Dedifferentiated amniotic fluid mesenchymal stem cell (primary cell): ENCODE measurements at regions not wholly inside any gene's neighbourhood (a gene's known extent, or its start where the extent isn't known, plus 50 kb on each side); places are given as distances from the start of the nearest gene placed in this dataset.
"Not testable (repeated sequence)": the region's sequence is repeated elsewhere in the genome, so short reads cannot be mapped to it uniquely, and the experiment has no call there.

Experiments used
- DNase-seq: peaks from one replicate; pipeline ENCODE4 v3.0.0-alpha.2; 2016; ENCODE audit errors: extremely low spot score

DNA sequence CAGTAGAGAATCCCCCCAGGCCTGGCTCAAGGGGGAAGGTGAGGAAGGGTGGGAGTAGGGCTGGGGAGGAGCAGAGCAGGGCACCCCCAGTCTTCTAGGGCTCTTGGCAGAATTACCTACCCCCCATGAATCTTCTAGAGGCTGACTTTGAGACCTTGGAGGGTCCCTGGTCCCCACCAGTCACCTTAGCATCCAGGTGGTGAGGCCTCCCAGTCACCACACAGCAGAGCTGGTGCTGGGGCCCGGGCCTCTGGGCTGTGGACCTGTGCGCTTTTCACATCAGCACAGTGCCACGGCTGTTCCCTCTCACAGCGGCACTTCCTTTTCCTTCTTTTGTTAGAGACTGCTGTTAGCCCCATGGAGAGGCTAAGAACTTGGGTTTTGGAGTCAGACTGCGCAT is 148.6 kb upstream of the PITX1 start:
- no peak for DNase-seq

DNA sequence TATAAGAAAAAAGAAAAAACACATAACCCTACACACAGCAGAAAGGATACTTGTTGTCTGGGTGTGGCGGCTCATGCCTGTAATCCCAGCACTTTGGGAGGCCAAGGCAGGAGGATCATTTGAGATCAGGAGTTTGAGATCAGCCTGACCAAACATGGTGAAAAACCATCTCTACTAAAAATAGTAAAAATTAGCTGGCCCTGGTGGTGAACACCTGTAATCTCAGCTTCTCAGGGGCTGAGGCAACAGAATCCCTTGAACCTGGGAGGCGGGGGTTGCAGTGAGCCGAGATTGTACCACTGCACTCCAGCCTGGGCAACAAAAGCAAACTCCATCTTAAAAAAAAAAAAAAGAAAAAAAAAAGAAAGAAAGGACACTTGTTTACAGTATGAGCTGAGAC is 147.6 kb upstream of the PITX1 start:
- DNase-seq = no peak

DNA sequence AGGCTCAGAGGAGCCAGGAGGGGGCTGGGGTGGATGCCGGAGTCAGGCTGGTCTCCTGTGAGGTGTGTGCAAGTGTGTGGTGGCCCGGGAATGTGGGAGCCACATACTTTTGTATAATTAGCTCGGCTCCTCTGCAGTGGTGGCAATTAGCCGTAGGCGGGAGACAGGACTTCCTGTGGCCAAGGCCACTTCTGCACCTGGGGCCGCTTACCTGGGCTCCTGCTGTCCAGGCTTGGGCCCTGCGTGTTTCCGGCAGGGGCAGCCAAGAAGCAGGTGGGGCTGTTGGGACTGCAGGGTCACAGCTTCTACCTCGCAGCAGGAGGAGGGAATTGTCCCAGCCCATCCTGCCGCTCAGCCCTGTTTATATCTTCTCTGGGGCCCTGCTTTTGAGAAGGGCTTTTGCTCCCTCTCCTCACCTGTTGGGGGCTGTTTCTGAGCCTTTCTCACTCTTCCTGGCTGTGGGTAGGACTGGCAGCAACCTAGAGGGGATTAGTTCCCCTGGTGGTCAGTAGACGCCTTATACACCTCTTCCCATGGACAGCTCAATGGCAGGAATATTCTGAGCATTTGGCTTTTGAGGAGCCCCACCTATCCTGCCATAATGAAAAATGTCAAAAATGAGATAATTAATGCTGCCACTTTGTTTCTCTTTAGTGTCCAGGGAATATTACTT is 145.4 kb upstream of the PITX1 start:
- DNase-seq = no peak

DNA sequence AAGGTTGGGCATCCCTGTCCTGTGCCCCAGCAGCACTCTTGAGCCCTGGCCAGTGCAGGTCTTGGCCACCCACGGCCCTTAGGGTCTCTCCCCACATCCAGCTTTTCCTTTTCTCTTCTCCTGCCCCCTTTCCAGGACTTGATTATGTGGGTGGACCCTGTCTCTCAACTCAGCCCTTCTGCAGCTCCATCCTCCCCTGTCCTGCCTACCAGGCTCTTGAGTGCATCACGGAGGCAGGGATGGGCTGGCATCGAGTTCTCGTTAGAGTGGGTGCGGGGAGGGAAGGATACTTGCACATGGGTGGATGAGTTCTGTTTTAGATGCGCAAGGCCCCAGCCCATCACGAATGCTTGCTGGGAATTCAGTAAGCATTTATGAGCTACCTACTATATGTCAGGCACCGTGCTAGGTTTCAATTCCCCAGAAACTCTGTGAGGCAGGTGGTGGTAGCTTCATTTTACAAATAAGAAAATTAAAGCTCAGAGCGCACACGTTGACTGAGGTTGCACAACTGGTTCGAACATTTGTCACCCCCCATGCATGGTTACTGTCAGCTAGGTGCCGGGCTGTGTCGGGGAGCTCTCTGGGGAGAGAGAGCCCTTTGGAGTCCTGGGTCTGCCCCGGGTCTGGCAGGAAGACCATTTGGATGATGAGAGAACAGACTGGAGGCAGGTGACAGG is 144.6 kb upstream of the PITX1 start:
- DNase-seq = no peak

DNA sequence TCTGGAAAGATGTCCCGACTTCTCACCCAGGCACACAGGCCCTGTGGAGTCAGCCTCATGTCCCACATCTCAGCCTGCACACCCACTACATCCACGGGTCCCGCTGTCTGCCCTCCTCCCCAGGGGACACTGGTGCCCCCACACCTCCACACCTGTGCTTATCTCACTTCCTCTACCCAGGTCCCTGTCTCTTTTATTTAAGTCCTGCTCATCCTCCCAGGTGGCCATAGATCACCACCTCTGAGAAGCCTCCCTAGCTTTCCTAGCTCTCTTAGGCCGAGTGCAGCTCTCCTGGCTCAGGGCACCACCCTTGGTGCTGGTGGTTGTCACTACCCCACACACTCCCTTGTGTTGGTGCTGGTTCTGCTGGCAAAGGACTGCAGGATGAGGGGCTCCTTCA is 143.6 kb upstream of the PITX1 start:
- no peak for DNase-seq

DNA sequence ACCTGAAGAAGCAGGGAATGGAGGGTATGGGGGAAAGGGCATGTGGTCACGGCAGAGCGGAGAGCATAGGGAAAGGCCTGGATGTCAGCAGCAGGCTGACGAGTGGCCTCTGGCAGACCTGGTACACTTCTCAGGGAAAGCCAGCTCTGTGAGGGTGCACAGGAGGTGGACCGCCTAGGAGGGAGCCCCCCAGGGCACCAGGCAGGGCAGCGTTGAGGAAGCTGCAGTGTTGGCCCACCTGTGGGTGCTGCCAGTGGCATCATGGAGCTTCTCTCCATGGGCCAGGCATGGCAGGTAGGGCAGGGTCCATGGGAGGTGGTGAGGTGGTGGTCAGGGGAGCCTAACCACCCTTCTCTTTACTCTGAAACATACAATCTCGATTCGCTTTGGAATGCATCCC is 143.0 kb upstream of the PITX1 start:
- DNase-seq = no peak

DNA sequence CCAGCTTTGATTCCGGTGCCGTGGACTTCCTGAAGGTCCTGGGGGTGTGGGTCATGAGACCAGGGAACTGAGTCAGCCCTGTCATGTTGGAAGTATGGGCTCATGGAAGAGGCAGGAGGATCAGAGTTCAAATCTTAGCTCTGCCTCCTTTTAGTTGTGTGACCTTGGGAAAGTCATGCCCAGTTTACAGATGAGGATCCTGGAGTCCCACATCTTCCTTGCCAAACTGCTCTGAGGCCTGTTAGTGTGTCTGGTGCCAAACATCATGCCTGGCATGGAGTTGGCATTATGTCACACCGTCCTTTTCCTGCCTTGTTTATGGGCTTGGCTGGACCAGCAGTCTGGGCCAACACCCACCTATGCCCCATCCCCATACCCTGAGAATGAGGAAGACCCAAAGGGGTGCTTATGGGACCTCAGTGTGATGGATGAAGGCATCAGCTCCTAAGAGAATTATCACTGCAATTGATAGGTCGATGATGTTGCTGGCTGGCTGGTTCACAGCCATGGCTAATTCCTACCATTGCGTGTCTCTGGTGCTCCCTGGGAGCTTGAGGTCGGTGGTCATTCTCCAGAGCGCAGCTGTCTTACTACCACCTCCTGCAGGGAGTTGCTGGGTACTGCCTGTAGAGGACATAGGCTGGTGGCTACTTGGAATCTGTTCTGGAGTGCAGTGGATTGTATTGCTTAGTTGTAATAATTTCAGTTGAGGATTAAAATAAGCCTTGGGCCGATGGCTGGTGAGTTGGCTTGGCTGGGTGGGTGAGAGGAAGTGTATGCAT is 140.5 kb upstream of the PITX1 start:
- no peak for DNase-seq

DNA sequence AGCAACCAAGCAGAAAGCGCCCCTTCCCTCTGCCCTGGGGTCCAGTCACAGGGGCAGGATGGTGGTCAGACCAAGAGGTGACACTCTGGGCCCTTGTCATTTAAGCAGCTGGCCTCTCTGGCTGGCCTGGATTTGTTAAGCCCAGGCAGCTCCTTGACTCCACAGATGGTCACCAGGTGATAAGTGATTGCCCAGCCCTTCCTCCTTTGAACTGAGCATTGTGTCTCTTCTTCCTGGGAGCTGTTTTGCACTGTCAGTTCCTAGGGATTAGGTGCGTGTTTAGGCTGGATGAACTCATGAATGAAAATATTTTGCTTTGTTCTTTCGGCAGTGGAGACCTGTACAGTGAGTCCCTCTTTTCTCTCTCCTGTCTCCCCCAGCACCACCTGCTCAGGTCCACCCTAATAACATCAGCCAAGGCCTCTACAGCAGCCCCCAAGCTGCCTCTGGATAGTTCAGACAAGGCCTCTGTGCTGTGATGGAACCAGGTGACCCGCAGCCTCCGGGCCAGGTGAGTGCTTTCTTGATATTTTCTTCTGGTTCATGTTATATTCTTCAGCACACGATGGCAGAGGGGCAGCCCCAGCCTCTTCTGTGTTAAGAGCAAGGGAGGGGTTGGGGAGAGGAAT is 139.7 kb upstream of the PITX1 start:
- DNase-seq = no peak

DNA sequence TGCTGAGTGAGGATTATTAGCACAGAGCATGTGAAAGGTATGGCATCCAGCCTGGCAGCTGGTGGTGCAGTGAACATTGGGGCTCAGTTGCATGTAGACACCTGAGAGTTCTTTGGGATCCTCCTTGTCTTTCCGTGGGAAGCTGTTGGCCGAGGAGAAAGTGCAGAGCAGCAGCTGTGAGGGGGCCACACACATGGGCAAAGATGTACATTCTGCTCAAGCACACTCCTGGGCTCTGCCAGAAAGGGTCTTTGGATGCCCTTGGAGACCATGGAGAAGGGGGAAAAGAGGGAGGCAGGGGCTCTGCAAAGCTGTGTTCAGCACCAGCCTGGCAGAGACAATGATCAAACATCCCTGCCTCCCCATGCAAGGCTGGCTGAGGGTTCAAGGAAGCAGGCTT is 138.7 kb upstream of the PITX1 start:
- no peak for DNase-seq

DNA sequence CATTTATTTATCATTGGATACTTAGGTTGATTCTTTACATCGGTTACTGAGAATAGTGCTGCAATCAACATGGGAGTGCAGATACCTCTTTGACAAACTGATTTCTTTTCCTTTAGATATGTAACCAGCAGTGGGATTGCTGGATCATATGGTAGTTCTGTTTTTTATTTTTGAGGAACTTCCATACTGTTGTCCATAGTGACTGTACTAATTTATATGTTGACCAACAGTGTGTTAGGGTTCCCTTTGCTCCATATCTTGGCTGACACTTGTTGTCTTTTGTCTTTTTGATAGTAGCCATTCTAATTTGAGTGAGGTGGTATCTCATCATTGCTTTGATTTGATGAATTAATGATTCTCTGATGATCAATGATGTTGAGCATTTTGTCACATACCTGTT is 137.3 kb upstream of the PITX1 start:
- no peak for DNase-seq

DNA sequence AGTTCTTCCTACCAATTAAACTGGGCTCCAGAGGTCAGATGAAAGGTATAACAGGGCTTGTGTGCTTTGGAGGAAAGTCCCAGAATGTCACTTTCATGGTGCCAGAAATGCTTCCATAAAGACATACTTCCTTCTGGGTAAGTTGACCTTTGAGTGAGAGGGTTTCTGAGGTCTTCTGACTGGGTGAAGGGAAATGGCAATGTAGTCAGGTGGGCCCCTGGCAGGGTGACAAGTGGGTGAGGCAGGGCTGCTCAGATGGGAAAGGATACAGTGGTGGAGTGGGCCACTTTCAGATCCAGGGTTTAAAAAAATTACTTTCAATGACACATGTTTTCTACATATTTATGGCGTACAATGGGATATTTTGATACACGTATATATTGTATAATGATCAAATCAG is 136.5 kb upstream of the PITX1 start:
- no peak for DNase-seq

DNA sequence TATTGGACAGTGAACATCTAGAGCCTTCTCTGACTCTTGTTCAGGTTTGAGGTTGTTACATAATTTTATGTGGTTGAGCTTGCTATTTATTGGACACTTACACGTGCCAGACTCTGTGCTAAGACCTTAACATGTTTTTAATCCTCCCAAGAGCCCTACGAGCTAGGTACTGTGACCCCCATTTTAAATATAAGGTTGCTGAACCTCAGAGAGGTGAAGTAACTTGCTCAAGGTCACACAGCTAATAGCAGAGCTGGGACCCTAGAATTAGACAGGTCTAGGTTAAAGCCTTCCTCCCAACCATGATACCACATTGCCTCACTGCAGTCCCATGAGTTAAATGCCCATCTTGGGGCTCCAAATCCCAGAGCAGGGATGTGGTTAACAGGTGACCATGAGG is 135.7 kb upstream of the PITX1 start:
- DNase-seq = no peak

DNA sequence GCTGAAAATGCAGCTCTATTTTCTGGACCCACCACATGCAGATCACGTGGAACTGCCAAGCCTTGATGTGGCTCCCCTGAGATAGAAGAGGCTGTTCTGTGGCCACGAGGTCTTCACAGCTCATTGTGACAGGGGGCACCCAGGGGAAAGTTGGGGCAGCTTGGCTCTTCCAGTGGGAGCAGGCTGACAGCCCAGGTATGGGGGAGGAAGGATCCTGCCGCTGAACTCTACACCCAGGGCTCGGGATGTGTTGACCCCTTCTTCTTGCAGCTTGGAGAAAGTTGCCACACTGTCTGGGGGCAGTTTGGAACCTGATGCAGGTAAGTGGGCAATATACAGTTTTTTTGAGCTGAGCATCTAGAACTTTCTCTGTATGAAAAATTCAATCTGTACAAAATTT is 133.6 kb upstream of the PITX1 start:
- DNase-seq = no peak

DNA sequence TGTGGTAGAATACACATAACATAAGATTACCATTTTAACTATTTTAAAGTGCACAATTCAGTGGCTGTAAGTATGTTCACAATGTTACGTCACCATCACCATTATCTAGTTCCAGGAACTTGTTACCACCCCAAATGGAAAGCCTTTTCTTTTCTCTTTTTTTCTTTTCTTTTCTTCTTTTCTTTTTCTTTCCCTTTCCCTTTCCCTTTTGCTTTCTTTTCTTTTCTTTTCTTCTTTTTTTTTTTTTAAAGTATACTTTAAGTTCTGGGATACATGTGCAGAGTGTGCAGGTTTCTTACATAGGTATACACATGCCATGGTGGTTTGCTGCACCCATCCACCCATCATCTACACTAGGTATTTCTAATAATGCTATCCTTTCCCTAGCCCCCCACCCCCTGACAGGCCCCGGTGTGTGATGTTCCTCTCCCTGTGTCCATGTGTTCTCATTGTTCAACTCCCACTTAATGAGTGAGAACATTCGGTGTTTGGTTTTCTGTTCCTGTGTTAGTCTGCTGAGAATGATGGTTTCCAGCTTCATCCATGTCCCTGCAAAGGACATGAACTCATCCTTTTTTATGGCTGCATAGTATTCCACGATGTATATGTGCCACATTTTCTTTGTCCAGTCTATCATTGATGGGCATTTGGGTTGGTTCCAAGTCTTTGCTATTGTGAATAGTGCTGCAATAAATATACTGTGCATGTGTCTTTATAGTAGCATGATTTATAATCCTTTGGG is 131.0 kb upstream of the PITX1 start:
- DNase-seq = not testable (repeated sequence)

DNA sequence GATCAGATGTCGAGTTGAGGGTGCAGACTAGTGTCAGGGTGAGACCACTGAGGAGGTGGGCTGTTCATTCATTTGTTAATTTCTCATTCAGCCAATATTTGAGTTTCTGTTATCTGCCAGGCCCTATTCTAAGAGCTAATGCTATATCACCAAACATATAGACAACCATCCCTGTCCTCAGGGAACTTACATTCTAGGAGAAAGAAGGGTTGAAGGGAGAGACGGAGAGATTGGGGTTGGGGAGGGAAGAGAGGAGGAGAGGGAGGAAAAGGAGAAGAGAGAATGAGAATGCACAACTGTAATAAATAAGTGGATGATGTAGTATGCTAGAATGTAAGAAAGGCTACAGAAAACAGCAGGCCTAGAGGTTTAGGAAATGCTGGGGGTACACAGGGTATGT is 129.9 kb upstream of the PITX1 start:
- no peak for DNase-seq

DNA sequence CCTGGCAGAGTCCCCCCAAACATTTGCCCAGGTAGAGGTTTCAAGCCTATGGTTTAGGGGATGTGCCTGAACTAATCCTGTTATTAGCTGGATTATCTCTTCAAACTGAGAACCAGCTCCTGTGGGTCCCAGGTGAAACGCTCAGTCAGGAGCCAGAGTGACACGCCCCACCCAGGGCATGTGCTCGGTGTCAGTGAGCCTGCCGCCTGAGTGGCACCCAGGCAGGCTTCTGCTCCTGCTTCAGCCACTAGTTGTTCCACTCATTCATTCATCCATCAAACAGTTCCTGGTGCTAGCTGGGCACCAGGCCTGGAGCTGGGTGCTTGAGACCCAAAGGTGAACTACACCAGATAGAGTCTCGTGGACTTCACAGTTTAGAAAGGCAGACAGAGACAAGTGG is 129.4 kb upstream of the PITX1 start:
- no peak for DNase-seq

DNA sequence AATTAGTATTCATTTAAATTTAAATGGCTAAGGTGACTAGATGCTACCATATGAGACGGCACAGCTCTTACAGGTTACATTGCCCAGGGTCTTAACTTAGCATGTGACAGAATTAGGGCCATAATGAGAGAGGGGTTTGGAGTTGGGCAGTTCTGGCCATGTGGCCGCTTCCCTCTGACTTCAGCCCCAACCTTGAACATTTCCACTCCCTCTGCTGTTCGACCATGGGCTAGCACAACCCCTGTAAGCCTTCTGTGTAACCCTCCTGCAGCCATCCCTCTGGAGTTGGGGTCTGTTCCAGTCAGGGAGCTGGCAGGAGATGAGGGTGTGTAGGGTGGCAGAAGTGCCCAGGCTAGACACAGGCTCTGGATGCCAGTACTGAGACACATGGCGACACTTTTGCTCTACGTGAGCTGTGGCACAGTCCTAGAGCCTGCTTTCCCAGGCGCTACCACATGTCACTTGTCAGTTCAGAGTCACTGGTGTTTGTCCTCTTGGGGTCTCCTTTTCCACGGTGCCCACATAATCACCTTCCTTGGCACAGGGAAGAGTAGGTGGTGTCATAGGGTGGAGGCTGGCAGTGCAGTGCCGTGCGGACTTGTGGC is 128.7 kb upstream of the PITX1 start:
- no peak for DNase-seq

DNA sequence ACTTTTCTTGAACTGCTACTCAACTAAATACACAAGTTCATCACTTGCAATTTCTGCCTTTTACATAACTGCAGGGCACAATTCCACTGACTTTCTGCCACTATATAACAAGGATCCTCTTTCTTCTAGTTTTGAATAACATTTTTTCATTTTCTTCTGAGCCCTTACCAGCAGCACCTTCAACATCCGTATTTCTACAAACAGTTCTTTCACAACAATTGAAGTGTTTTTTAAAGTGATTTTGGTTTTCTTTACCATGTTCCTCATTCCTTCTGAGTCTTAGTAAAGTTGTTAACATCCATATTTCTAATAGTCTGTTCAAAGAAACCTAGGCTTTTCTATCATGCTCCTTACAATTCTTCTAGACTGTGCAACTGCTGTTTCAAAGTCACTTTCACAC is 127.2 kb upstream of the PITX1 start:
- DNase-seq = no peak

DNA sequence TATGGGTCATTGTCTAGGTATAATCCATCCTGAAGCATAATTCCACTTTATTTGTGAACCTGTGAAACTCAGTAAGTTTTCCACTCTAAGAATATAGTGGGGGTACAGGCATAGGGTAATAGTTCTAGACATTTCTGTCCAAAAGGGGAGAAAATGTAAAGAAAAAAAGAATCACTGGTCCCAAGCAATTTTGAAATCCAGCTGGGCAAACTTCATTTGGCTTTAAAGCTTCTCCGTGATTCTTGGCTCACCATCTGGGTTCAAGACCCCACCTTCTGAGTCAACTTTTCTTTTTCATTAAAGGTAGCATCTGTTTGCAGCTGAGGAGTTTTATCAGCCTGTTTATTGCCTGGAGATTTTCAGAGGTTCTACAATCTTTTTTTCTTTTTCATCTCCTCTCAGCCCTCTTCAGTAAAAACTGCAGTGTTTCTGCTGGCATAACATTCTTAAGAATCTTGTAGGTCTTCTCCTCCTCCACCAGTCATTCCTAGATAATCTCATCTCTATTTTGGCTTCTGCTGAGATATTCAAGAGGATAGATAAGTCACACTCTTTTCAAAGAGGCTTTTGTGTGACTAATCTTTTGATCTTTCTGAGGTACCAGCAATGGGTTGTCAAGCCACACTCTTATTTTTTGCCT is 126.1 kb upstream of the PITX1 start:
- DNase-seq = no peak

DNA sequence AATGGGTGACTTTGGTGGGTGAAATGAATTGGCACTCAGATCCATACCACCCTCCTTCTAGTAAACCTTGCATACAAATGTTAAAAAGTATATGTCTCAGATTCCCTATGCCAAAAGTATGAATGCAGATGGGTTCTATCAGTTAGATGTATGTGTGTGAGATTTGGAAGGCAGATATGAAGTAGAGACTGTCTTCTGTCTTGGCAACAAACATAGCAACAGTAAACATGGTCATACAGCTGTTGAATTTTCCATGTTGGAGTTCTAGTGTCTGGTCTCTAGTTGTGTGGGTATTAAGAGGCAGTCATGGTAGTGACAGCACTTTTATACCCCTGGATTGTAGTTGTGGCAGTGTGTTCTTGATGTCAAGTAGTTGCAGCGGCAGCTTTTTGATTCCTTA is 125.6 kb upstream of the PITX1 start:
- DNase-seq = no peak

DNA sequence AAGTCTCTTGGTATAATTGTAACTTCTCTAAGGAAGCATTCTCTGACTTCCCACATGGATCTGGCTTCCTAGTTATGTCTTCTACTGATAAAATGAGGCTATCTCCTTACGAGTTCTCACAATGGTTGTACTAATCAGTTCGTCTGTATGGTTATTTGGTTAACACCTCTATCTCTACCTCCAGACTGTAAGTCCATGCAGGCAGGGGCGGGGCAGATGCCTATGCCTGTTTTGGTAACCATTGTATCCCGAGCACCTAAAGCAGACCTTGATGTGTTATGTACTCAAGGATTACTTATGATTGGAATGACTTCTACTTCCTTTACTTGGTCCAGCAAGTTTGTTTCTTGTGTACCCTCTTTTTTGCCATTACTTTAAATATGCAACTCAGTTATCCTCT is 125.0 kb upstream of the PITX1 start:
- DNase-seq = no peak
